GM18873 (cell line): ENCODE measurements at regions not wholly inside any gene's neighbourhood (a gene's known extent, or its start where the extent isn't known, plus 50 kb on each side); places are given as distances from the start of the nearest gene placed in this dataset.
"Not testable (repeated sequence)": the region's sequence is repeated elsewhere in the genome, so short reads cannot be mapped to it uniquely, and the experiment has no call there.

ENCODE experiments used
- ATAC-seq: cut with Tn5 transposase; IDR thresholded peaks from one replicate; pipeline ENCODE4 v1.9.1; 2021; ENCODE audit warnings: mild to moderate bottlenecking, moderate library complexity, moderate number of reproducible peaks; ENCODE audit not compliant: unreplicated experiment, low FRiP score

DNA sequence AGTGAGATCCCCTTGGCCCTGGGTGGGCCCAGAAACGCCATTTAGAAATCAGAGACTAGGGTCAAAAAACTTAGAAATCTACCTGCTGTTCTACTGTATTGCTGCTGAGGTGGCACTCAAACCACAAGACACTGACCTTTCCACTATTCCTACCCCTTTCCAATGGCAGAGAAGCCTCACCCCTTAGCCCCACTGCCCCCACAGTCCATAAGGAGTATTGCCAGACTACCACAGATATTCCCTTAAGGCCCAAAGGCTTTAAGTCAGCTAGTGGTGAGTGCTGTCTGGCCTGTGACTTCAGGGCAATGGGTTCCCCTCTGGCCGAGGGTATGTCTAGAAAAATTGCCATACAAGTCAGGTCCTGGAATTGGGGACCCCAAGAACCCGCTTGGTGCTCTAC lies 656.1 kb downstream of the COL12A1 start:
- no peak for ATAC-seq

DNA sequence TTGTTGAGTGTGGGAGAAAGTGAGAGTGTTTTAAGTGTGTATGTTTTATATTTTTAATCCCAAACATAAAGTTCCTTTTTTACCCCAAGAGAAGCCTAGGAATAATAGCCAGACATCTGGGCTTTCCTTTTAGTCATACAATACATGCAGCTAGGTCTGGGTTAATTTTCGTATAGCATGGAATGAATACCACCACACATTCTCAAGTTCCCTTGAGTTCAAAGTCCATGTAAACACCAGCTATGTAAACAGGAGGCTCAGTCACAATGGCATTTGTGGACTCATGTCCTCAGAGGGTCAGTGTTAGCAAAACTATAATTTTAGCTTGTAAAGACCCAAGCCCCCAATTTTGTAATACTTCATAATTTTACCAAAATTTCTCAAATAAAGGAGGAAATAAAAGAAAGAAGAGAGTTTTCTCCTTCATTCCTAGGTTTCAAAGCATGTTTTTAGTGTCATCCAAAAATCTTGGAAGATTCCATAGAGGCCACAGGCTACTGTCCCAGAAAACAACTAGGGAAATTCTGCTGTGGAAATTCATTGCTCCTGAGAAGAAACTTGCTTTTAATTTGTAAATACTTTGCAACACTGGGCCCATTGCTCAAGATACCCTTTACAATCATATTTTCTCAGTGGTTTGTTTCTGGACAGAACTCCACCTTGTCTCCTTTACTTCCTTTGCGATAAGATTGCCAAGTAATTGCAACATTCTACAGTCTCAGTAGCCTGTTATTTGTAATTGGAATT lies 671.2 kb downstream of the COL12A1 start:
- no peak for ATAC-seq

DNA sequence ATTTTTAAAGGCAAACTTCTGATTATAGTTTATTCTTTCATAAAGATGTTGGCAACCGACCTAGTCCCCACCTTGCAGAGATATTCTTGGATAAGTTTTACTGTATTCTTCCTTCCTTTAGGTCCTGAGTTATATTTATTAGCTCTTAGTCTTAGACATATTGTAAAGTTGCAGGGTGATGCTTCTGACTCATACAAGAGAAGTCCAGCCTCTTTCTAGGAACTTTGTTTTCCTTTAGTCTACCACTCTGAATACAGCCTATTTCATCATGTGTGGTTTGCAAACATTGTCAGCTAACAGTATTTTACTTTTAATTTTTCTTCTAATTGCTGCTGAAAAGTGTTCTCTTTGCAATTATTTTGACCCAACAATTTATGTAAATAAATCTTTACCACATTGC lies 686.7 kb downstream of the COL12A1 start:
- no peak for ATAC-seq

- no peak for ATAC-seq
Measured at GRCh38 chr6:74518035-74518434, 687.8 kb downstream of the COL12A1 start.

DNA sequence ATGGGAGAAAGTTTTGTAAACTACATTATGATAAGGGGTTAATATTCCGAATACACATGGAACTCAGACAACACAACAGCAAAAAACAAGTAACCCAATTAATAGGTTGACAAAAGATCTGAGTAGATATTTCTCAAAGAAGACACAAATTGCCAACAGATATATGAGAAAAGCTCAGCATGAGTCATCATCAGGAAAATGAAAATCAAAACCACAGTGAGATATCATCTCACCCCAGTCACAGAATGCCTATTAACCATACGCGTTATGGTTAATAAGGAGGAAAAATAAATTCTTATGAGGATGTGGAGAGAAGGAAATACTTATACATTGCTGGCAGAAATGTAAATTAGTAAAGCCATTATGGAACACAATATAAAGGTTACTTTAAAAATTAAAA lies 695.0 kb downstream of the COL12A1 start:
- no peak for ATAC-seq

DNA sequence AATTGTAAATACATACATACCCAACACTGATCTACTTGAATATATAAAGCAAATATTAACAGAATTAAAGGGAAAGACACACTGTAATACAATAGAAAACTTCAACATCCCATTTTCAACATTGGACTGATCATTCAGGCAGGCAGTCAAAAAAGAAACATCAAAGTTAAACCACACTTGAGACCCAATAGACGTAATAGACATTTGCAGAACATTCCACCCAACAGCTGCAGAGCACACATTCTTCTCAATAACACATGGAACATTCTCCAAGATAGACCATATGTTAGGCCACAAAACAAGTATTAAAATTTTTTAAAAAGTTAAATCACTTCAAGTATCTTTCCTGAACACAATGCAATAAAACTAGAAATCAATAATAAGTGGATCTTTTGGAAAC lies 698.2 kb downstream of the COL12A1 start:
- ATAC-seq, result no peak

DNA sequence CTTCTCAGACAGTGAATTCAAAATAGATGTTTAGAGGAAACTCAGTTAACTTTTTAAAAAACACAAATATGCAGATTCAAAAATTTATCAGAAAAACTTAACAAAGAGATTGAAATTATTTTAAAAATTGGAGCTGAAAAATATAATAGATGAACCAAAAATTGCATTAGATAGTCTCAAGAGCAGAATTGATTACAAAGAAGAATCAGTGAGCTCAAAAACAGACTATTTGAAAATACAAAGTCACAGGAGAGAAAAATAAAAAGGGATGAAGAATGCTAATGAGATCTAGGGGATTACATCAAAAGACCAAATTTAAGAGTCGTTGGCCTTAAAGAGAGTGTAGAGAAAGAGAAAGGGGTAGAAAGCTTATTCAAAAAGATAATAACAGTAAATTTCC lies 700.5 kb downstream of the COL12A1 start:
- no peak for ATAC-seq

DNA sequence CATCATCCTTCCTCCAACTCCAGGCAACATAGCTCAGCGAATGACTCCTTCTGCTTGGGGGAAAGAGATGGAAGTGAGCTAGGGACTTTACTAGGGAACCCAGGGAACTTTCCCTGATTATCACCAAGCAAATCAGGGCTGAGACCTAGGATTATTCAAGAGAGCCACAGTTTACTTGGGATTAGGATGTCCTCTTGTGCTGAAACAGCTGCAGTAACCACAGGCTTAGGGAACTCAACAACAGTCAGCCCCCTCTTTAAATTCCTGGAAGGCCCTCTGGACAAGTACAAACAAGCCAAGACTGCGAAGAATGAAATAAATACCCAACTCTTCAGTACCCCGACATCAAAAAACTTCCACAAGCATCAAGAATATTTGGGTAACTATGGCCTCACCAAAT lies 700.9 kb downstream of the COL12A1 start:
- ATAC-seq, result no peak

GRCh38 chr6:74492587-74492986 lies 713.3 kb downstream of the COL12A1 start:
- no peak for ATAC-seq

DNA sequence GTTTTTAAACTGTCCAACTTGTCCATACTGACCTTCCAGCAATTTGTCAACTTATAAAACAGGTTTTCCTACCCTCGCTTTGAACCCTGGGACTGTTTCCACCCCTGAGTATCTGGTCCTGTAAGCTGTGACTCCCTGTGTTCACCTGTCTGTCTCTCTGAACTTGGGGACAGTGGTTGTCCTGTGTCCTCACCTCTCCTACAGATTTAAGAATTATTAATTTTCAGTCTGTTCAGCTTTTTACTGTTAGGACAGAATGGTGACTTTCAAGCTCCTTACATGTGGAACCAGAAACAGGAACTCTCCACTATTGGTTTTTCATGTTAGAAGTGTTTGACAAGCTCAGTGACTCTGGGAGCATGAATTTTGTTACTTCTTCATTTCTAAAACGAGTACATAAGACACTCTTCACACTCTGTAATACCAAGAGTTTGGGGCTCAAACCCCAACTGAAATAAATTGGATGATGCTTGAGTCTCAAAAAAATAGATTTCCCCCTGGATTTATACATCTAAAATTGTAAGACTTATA lies 713.9 kb downstream of the COL12A1 start:
- ATAC-seq, result no peak

DNA sequence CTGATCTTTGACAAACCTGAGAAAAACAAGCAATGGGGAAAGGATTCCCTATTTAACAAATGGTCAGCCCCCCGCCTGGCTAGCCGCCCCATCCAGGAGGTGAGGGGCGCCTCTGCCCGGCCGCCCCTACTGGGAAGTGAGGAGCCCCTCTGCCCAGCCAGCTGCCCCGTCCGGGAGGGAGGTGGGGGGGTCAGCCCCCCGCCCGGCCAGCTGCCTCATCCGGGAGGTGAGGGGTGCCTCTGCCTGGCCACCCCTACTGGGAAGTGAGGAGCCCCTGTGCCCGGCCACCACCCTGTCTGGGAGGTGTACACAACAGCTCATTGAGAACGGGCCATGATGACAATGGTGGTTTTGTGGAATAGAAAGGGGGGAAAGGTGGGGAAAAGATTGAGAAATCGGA lies 717.1 kb downstream of the COL12A1 start:
- not testable (repeated sequence) for ATAC-seq

DNA sequence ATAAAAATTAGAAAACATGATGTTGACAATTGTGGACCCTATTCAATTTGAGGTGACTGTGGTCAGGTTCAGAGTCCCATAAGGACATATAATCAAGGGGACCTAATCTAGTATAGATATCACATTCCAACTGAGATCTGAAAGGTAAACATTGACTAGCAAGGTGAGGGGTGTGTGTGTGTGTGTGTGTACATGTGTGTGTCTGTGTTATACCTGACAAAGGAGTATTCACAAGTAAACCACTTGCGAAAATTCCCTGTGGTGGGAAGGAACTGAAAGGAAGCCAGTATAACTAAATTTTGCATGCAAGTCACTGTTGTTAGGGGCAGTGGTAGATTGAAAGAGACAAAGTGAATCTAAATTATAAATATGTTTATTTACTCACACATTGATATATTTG lies 723.7 kb downstream of the COL12A1 start:
- ATAC-seq, result no peak

DNA sequence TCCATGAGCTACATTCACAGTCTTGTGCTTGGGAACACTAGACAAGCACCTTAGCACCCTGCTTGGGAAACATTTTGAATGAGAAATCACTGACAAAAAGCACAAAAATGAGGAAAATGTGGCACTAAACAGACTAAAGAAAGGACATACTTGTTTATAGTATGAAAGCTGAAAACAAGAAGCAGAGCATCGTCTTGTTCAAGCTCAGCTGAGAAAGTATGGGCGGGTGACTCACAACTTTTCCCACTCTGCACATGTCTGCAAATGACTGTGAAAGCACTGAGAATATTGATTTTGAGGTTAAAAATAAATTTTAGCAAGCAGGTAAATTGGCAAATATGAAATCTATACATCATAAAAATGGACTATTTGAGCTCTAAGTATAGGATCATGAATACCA lies 725.3 kb downstream of the COL12A1 start:
- ATAC-seq, result no peak

GRCh38 chr6:74479960-74480359 lies 725.9 kb downstream of the COL12A1 start:
- ATAC-seq, result no peak

- no peak for ATAC-seq
Measured at GRCh38 chr6:74479420-74479819, 726.4 kb downstream of the COL12A1 start.

- not testable (repeated sequence) for ATAC-seq
Measured at GRCh38 chr6:74474046-74474445, 731.8 kb downstream of the COL12A1 start.

DNA sequence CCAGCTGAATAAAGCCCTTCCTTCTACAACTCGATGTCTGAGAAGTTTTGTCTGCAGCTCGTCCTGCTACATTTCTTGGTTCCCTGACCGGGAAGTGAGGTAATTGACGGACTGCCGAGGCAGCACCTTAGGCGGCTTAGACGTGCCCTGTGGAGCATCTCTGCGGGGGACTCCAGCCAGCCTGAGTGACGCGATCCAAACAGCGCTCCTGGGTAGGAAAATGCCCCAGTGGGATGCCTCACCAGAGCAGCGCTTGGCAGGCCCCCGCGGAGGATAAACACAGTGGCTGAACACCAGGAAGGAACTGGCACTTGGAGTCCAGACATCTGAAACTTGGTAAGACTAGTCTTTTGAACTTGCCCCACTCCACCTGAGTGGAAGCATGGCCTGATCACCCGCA lies 737.3 kb downstream of the COL12A1 start:
- not testable (repeated sequence) for ATAC-seq

DNA sequence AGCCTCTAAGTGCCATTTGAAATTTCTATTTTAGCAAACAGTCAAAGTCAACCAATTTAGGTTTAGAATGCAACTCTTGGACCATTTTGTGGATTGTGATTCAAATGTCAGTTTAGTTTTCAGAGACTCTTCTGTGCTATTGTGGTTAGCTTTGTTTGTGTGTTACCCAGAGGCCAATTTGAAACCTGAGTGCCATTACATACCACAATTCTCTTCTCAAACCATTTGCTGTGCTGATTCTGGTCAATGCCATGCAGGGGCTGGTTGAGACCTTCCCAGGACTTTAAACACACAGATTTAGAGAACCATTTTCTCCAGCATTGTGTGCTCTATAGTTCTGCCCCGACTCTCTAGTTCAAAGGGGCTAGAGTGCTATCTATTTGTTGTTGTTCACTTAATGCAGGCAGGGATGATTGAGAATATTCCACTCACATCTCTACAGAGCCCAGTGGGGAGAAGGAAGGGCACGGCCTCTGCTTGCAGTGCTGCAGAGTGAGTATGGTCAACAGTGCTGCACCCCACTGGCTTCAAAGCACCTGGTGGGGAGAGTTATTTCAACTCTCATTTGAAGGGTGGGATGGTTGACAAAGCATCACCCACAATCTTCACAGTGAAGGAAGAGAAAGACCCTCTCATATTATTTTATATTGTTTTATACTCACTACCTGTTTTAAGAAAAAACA lies 738.2 kb downstream of the COL12A1 start:
- ATAC-seq, result no peak

- ATAC-seq, result no peak
Measured at GRCh38 chr6:74466572-74466971, 739.3 kb downstream of the COL12A1 start.

DNA sequence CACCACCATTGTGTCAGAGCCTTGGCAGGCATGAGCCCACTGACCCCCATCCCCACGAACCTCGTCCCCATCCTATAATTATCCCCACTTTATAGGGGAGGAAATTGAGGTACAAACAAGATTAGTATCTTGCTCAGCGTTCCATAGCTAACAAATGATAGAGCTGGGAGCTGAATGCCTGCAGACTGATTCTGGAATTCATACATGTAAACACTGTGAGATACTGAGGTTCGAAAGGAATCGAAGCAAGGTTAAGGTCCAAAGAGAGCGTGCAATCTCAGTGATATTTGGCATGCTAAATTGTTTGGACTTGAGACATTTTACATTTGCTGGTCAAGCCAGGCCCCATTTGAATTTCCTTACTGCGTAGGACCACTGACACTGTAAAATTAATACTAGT lies 746.6 kb downstream of the COL12A1 start:
- ATAC-seq, result no peak

- no peak for ATAC-seq
Measured at GRCh38 chr6:74458536-74458935, 747.3 kb downstream of the COL12A1 start.

DNA sequence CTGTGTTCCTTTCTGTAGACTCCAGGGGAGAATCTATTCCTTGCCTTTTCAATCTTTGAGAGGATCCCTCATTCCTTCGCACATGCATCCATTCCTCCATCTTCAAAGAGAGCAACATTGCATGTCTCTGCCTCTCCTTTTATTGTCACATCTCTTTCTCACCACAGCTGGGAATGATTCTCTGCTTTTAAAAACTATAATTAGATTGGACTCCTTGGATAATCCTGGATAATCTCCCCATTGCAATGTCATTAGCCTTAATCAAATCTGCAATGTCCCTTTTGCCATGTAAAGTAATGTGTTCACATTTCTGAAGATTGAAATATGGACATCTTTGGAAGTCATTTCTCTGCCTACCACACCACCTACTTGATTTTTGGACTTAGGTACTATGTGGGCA lies 750.1 kb downstream of the COL12A1 start:
- no peak for ATAC-seq
